Activated naive CD8-positive, alpha-beta T cell (primary cell): ENCODE measurements at regions not wholly inside any gene's neighbourhood (a gene's known extent, or its start where the extent isn't known, plus 50 kb on each side); places are given as distances from the start of the nearest gene placed in this dataset.
A peak's percentile ranks its signal among the peaks of the same experiment; 100 is the strongest.

Experiments used
- H3K27ac Mint-ChIP-seq: one replicate; pipeline ENCODE4 v1.8.0; 2021; ENCODE audit warnings: mixed read lengths
- H3K27me3 Mint-ChIP-seq: one replicate; pipeline ENCODE4 v1.8.0; 2021; ENCODE audit warnings: mixed read lengths
- H3K36me3 Mint-ChIP-seq: one replicate; pipeline ENCODE4 v1.8.0; 2021; ENCODE audit warnings: mixed read lengths
- H3K4me1 Mint-ChIP-seq: one replicate; pipeline ENCODE4 v1.8.0; 2021; ENCODE audit warnings: low read depth, mixed read lengths
- H3K4me3 Mint-ChIP-seq: one replicate; pipeline ENCODE4 v1.8.0; 2021; ENCODE audit warnings: mild to moderate bottlenecking, mixed read lengths
- H3K9me3 Mint-ChIP-seq: one replicate; pipeline ENCODE4 v1.8.0; 2021; ENCODE audit warnings: low read depth, mixed read lengths

GRCh38 chr3:82306189-82306588 lies 544.7 kb upstream of the GBE1 start:
- H3K36me3 Mint-ChIP-seq: no peaks in the 10 kb centered on the region
- no peak overlapping the region for H3K27ac Mint-ChIP-seq
- H3K4me3 Mint-ChIP-seq: no peak overlapping the region
- H3K27me3 Mint-ChIP-seq: no peaks in the 10 kb centered on the region
- H3K9me3 Mint-ChIP-seq: peaks cover 10% of the 10 kb centered on the region
- no peaks in the 10 kb centered on the region for H3K4me1 Mint-ChIP-seq

GRCh38 chr3:82294609-82295008 lies 533.2 kb upstream of the GBE1 start:
- H3K36me3 Mint-ChIP-seq: no peaks in the 10 kb centered on the region
- H3K4me1 Mint-ChIP-seq: no peaks in the 10 kb centered on the region
- H3K27ac Mint-ChIP-seq: no peak overlapping the region
- H3K4me3 Mint-ChIP-seq: no peak overlapping the region
- no peaks in the 10 kb centered on the region for H3K27me3 Mint-ChIP-seq
- peaks cover 5% of the 10 kb centered on the region for H3K9me3 Mint-ChIP-seq

- H3K9me3 Mint-ChIP-seq: peaks cover 13% of the 10 kb centered on the region
- no peak overlapping the region for H3K27ac Mint-ChIP-seq
- H3K27me3 Mint-ChIP-seq: no peaks in the 10 kb centered on the region
- no peaks in the 10 kb centered on the region for H3K36me3 Mint-ChIP-seq
- no peak overlapping the region for H3K4me3 Mint-ChIP-seq
- H3K4me1 Mint-ChIP-seq: no peaks in the 10 kb centered on the region
Measured at GRCh38 chr3:82293867-82294266, 532.4 kb upstream of the GBE1 start.

- no peaks in the 10 kb centered on the region for H3K36me3 Mint-ChIP-seq
- H3K27ac Mint-ChIP-seq: no peak overlapping the region
- H3K9me3 Mint-ChIP-seq: peaks cover 16% of the 10 kb centered on the region
- H3K4me1 Mint-ChIP-seq: no peaks in the 10 kb centered on the region
- H3K27me3 Mint-ChIP-seq: no peaks in the 10 kb centered on the region
- no peak overlapping the region for H3K4me3 Mint-ChIP-seq
Measured at GRCh38 chr3:82293435-82293834, 532.0 kb upstream of the GBE1 start.

- no peaks in the 10 kb centered on the region for H3K4me1 Mint-ChIP-seq
Measured at GRCh38 chr3:82287562-82287961, 526.1 kb upstream of the GBE1 start.

GRCh38 chr3:82281205-82281604 lies 519.8 kb upstream of the GBE1 start:
- Mint-ChIP-seq H3K27me3 (no peaks in the 10 kb centered on the region), H3K4me1 (no peaks in the 10 kb centered on the region), H3K27ac (no peak overlapping the region)

More at GRCh38 chr3:82287562-82287961, 526.1 kb upstream of the GBE1 start:
- Mint-ChIP-seq H3K36me3 (no peaks in the 10 kb centered on the region), H3K9me3 (peaks cover 16% of the 10 kb centered on the region), H3K4me3 (no peak overlapping the region), H3K27ac (no peak overlapping the region), H3K27me3 (no peaks in the 10 kb centered on the region)

GRCh38 chr3:82276992-82277391 lies 515.5 kb upstream of the GBE1 start:
- peaks cover 7% of the 10 kb centered on the region for H3K9me3 Mint-ChIP-seq
- H3K27me3 Mint-ChIP-seq: no peaks in the 10 kb centered on the region
- no peak overlapping the region for H3K4me3 Mint-ChIP-seq
- H3K27ac Mint-ChIP-seq: no peak overlapping the region
- no peaks in the 10 kb centered on the region for H3K36me3 Mint-ChIP-seq
- H3K4me1 Mint-ChIP-seq: no peaks in the 10 kb centered on the region

More at GRCh38 chr3:82281205-82281604, 519.8 kb upstream of the GBE1 start:
- Mint-ChIP-seq H3K9me3 (peaks cover 3% of the 10 kb centered on the region), H3K36me3 (no peaks in the 10 kb centered on the region), H3K4me3 (no peak overlapping the region)

- peaks cover 7% of the 10 kb centered on the region for H3K9me3 Mint-ChIP-seq
- H3K4me3 Mint-ChIP-seq: no peak overlapping the region
- no peak overlapping the region for H3K27ac Mint-ChIP-seq
- no peaks in the 10 kb centered on the region for H3K4me1 Mint-ChIP-seq
- H3K36me3 Mint-ChIP-seq: no peaks in the 10 kb centered on the region
- no peaks in the 10 kb centered on the region for H3K27me3 Mint-ChIP-seq
Measured at GRCh38 chr3:82274897-82275296, 513.5 kb upstream of the GBE1 start.

- H3K4me3 Mint-ChIP-seq: no peak overlapping the region
- no peaks in the 10 kb centered on the region for H3K4me1 Mint-ChIP-seq
- no peak overlapping the region for H3K27ac Mint-ChIP-seq
- H3K27me3 Mint-ChIP-seq: no peaks in the 10 kb centered on the region
- peaks cover 14% of the 10 kb centered on the region for H3K9me3 Mint-ChIP-seq
- no peaks in the 10 kb centered on the region for H3K36me3 Mint-ChIP-seq
Measured at GRCh38 chr3:82265747-82266146, 504.3 kb upstream of the GBE1 start.

GRCh38 chr3:82262193-82262592 lies 500.7 kb upstream of the GBE1 start:
- H3K27ac Mint-ChIP-seq: no peak overlapping the region

GRCh38 chr3:82261637-82262036 lies 500.2 kb upstream of the GBE1 start:
- no peak overlapping the region for H3K4me3 Mint-ChIP-seq
- peaks cover 6% of the 10 kb centered on the region for H3K9me3 Mint-ChIP-seq
- no peaks in the 10 kb centered on the region for H3K4me1 Mint-ChIP-seq
- H3K36me3 Mint-ChIP-seq: no peaks in the 10 kb centered on the region
- no peak overlapping the region for H3K27ac Mint-ChIP-seq
- H3K27me3 Mint-ChIP-seq: no peaks in the 10 kb centered on the region

More at GRCh38 chr3:82262193-82262592, 500.7 kb upstream of the GBE1 start:
- no peaks in the 10 kb centered on the region for H3K27me3 Mint-ChIP-seq
- no peaks in the 10 kb centered on the region for H3K4me1 Mint-ChIP-seq
- H3K36me3 Mint-ChIP-seq: no peaks in the 10 kb centered on the region
- H3K9me3 Mint-ChIP-seq: peaks cover 6% of the 10 kb centered on the region
- no peak overlapping the region for H3K4me3 Mint-ChIP-seq

GRCh38 chr3:82261013-82261412 lies 499.6 kb upstream of the GBE1 start:
- Mint-ChIP-seq H3K27ac (no peak overlapping the region), H3K4me1 (no peaks in the 10 kb centered on the region), H3K4me3 (no peak overlapping the region), H3K36me3 (no peaks in the 10 kb centered on the region), H3K27me3 (no peaks in the 10 kb centered on the region), H3K9me3 (peaks cover 6% of the 10 kb centered on the region)

GRCh38 chr3:82259994-82260393 lies 498.5 kb upstream of the GBE1 start:
- H3K4me1 Mint-ChIP-seq: no peaks in the 10 kb centered on the region
- no peak overlapping the region for H3K27ac Mint-ChIP-seq
- H3K36me3 Mint-ChIP-seq: no peaks in the 10 kb centered on the region
- no peaks in the 10 kb centered on the region for H3K27me3 Mint-ChIP-seq
- no peak overlapping the region for H3K4me3 Mint-ChIP-seq
- H3K9me3 Mint-ChIP-seq: peaks cover 6% of the 10 kb centered on the region

- no peak overlapping the region for H3K27ac Mint-ChIP-seq
- H3K4me1 Mint-ChIP-seq: no peaks in the 10 kb centered on the region
- H3K27me3 Mint-ChIP-seq: no peaks in the 10 kb centered on the region
- peaks cover 4% of the 10 kb centered on the region for H3K9me3 Mint-ChIP-seq
- H3K36me3 Mint-ChIP-seq: no peaks in the 10 kb centered on the region
- no peak overlapping the region for H3K4me3 Mint-ChIP-seq
Measured at GRCh38 chr3:82240322-82240721, 478.9 kb upstream of the GBE1 start.

- no peaks in the 10 kb centered on the region for H3K36me3 Mint-ChIP-seq
- no peaks in the 10 kb centered on the region for H3K4me1 Mint-ChIP-seq
- H3K9me3 Mint-ChIP-seq: peaks cover 3% of the 10 kb centered on the region
- H3K27ac Mint-ChIP-seq: no peak overlapping the region
- H3K4me3 Mint-ChIP-seq: no peak overlapping the region
- H3K27me3 Mint-ChIP-seq: no peaks in the 10 kb centered on the region
Measured at GRCh38 chr3:82236257-82236656, 474.8 kb upstream of the GBE1 start.

GRCh38 chr3:82229397-82229796 lies 468.0 kb upstream of the GBE1 start:
- Mint-ChIP-seq H3K4me1 (peaks cover 13% of the 10 kb centered on the region), H3K36me3 (no peaks in the 10 kb centered on the region), H3K27me3 (no peaks in the 10 kb centered on the region), H3K4me3 (peak overlapping the region; percentile 8), H3K9me3 (no peaks in the 10 kb centered on the region), H3K27ac (no peak overlapping the region)
